GM18858 (cell line): ENCODE measurements at regions not wholly inside any gene's neighbourhood (a gene's known extent, or its start where the extent isn't known, plus 50 kb on each side); places are given as distances from the start of the nearest gene placed in this dataset.
"Not testable (repeated sequence)": the region's sequence is repeated elsewhere in the genome, so short reads cannot be mapped to it uniquely, and the experiment has no call there.

Experiments
- ATAC-seq: cut with Tn5 transposase; IDR thresholded peaks from one replicate; pipeline ENCODE4 v1.9.1; 2021; ENCODE audit not compliant: unreplicated experiment

- no peak for ATAC-seq
Measured at GRCh38 chr18:42305869-42306593, 351.0 kb downstream of the PIK3C3 start.

- ATAC-seq, result no peak
Measured at GRCh38 chr18:42306594-42306980, 351.6 kb downstream of the PIK3C3 start.

- ATAC-seq, result no peak
Measured at GRCh38 chr18:42310956-42311355, 355.9 kb downstream of the PIK3C3 start.

- ATAC-seq, result no peak
Measured at GRCh38 chr18:42326752-42327151, 371.7 kb downstream of the PIK3C3 start.

- no peak for ATAC-seq
Measured at GRCh38 chr18:42328931-42329330, 373.9 kb downstream of the PIK3C3 start.

- ATAC-seq, result no peak
Measured at GRCh38 chr18:42330296-42330695, 375.3 kb downstream of the PIK3C3 start.

GRCh38 chr18:42333558-42333957 is 378.5 kb downstream of the PIK3C3 start:
- no peak for ATAC-seq

GRCh38 chr18:42334931-42335330 is 379.9 kb downstream of the PIK3C3 start:
- ATAC-seq, result no peak

- ATAC-seq, result no peak
Measured at GRCh38 chr18:42336139-42336538, 381.1 kb downstream of the PIK3C3 start.

GRCh38 chr18:42337337-42337736 is 382.3 kb downstream of the PIK3C3 start:
- not testable (repeated sequence) for ATAC-seq

- no peak for ATAC-seq
Measured at GRCh38 chr18:42338683-42339082, 383.6 kb downstream of the PIK3C3 start.

GRCh38 chr18:42339372-42339771 is 384.3 kb downstream of the PIK3C3 start:
- ATAC-seq, result no peak

- no peak for ATAC-seq
Measured at GRCh38 chr18:42340423-42341009, 385.5 kb downstream of the PIK3C3 start.

- ATAC-seq, result no peak
Measured at GRCh38 chr18:42341423-42341822, 386.4 kb downstream of the PIK3C3 start.

- ATAC-seq, result no peak
Measured at GRCh38 chr18:42348722-42349121, 393.7 kb downstream of the PIK3C3 start.

- ATAC-seq, result no peak
Measured at GRCh38 chr18:42351455-42351854, 396.4 kb downstream of the PIK3C3 start.

- no peak for ATAC-seq
Measured at GRCh38 chr18:42360716-42361115, 405.7 kb downstream of the PIK3C3 start.

GRCh38 chr18:42363446-42364441 is 408.7 kb downstream of the PIK3C3 start:
- ATAC-seq, result no peak

- no peak for ATAC-seq
Measured at GRCh38 chr18:42364766-42365165, 409.7 kb downstream of the PIK3C3 start.

GRCh38 chr18:42365591-42365990 is 410.6 kb downstream of the PIK3C3 start:
- ATAC-seq, result no peak

- no peak for ATAC-seq
Measured at GRCh38 chr18:42373584-42373983, 418.6 kb downstream of the PIK3C3 start.

GRCh38 chr18:42374961-42375360 is 419.9 kb downstream of the PIK3C3 start:
- no peak for ATAC-seq
